HepG2 (cell line): ENCODE measurements at regions not wholly inside any gene's neighbourhood (a gene's known extent, or its start where the extent isn't known, plus 50 kb on each side); places are given as distances from the start of the nearest gene placed in this dataset.

Source experiments
- ARID4A ChIP-seq: sonication (generic); formaldehyde crosslinking; IDR thresholded peaks from 2 replicates; pipeline ENCODE4 v1.5.0; 2020; ENCODE audit warnings: mild to moderate bottlenecking, missing genetic modification reagents, borderline replicate concordance
- GTF2F1 ChIP-seq: fragments of 150-350 bp; IDR thresholded peaks from 2 replicates; pipeline ENCODE4 v1.6.1; 2014; ENCODE audit warnings: low read length
- HBP1 ChIP-seq: IDR thresholded peaks from 2 replicates; pipeline ENCODE4 v1.6.1; 2016; ENCODE audit warnings: low read depth, control low read depth
- JUN ChIP-seq: sonication (generic); formaldehyde crosslinking; IDR thresholded peaks from 2 replicates; pipeline ENCODE4 v1.4.0; 2020; ENCODE audit warnings: mild to moderate bottlenecking, missing genetic modification reagents
- TAF1 ChIP-seq: sonication (generic); formaldehyde crosslinking; IDR thresholded peaks from 2 replicates; pipeline ENCODE4 v1.4.0; 2020; ENCODE audit warnings: missing genetic modification reagents
- ZBTB2 ChIP-seq: sonication (generic); formaldehyde crosslinking; IDR thresholded peaks from 2 replicates; pipeline ENCODE4 v1.8.0; 2022; ENCODE audit warnings: low read depth, missing genetic modification reagents
- ZBTB43 ChIP-seq: sonication (generic); formaldehyde crosslinking; conservative IDR thresholded peaks from 2 replicates; pipeline ENCODE4 v1.4.0; 2020; ENCODE audit warnings: missing genetic modification reagents
- ZNF605 ChIP-seq: sonication (generic); formaldehyde crosslinking; IDR thresholded peaks from 2 replicates; pipeline ENCODE4 v1.8.0; 2022; ENCODE audit warnings: mild to moderate bottlenecking, missing genetic modification reagents

GRCh38 chr5:5688925-5689310 lies 266.4 kb downstream of the ICE1 start:
- no peak for TF ChIP-seq ZBTB43 (CRISPR knock-in tag)
- no peak for TF ChIP-seq ARID4A (CRISPR knock-in tag)
- TF ChIP-seq TAF1 (CRISPR knock-in tag) = no peak
- no peak for TF ChIP-seq HBP1 (CRISPR knock-in tag)
- TF ChIP-seq ZBTB2 (CRISPR knock-in tag) = no peak
- no peak for TF ChIP-seq ZNF605 (CRISPR knock-in tag)
- no peak for TF ChIP-seq GTF2F1
- TF ChIP-seq JUN (CRISPR knock-in tag) = no peak
